H9 (cell line): ENCODE measurements at regions not wholly inside any gene's neighbourhood (a gene's known extent, or its start where the extent isn't known, plus 50 kb on each side); places are given as distances from the start of the nearest gene placed in this dataset.

ENCODE experiments used
- DNase-seq: peaks from one replicate; pipeline ENCODE4 v3.0.0-alpha.2; 2017
- H2AFZ ChIP-seq: one replicate; pipeline ENCODE4 v1.6.1; 2013; ENCODE audit warnings: mild to moderate bottlenecking, low read length, control low read depth, moderate library complexity
- H2AK5ac ChIP-seq: 2 replicates; pipeline ENCODE4 v1.6.1; 2013; ENCODE audit warnings: low read length, control low read depth, mixed read lengths; ENCODE audit not compliant: insufficient read length
- H2BK120ac ChIP-seq: one replicate; pipeline ENCODE4 v1.6.1; 2013; ENCODE audit warnings: low read depth, mild to moderate bottlenecking, low read length, control low read depth, inconsistent platforms; ENCODE audit not compliant: poor library complexity, severe bottlenecking
- H2BK12ac ChIP-seq: 2 replicates; pipeline ENCODE4 v1.6.1; 2013; ENCODE audit warnings: low read length, control low read depth, mixed read lengths, low read depth; ENCODE audit not compliant: insufficient read length
- H2BK15ac ChIP-seq: 2 replicates; pipeline ENCODE4 v1.6.1; 2013; ENCODE audit warnings: low read depth, low read length, control low read depth
- H2BK20ac ChIP-seq: one replicate; pipeline ENCODE4 v1.6.1; 2013; ENCODE audit warnings: low read depth, mild to moderate bottlenecking, low read length, control low read depth, inconsistent platforms; ENCODE audit not compliant: poor library complexity, severe bottlenecking
- H2BK5ac ChIP-seq: 2 replicates; pipeline ENCODE4 v1.6.1; 2013; ENCODE audit warnings: low read length, control low read depth, mixed read lengths; ENCODE audit not compliant: insufficient read length
- H3K14ac ChIP-seq: 2 replicates; pipeline ENCODE4 v1.6.1; 2013; ENCODE audit warnings: low read length, control low read depth; ENCODE audit not compliant: insufficient read depth
- H3K18ac ChIP-seq: 2 replicates; pipeline ENCODE4 v1.6.1; 2013; ENCODE audit warnings: low read depth, mild to moderate bottlenecking, mixed read lengths, low read length, control low read depth; ENCODE audit not compliant: insufficient read length
- H3K23ac ChIP-seq: 2 replicates; pipeline ENCODE4 v1.6.1; 2013; ENCODE audit warnings: low read length, control low read depth, mixed read lengths, low read depth; ENCODE audit not compliant: insufficient read length
- H3K23me2 ChIP-seq: 2 replicates; pipeline ENCODE4 v1.6.1; 2013; ENCODE audit warnings: low read depth, mild to moderate bottlenecking, mixed read lengths, low read length, control low read depth; ENCODE audit not compliant: insufficient read length, poor library complexity, severe bottlenecking
- H3K27ac ChIP-seq: 2 replicates; pipeline ENCODE4 v1.5.1; 2013; ENCODE audit warnings: low read length, control low read depth, mixed read lengths, low read depth; ENCODE audit not compliant: insufficient read length
- H3K27me3 ChIP-seq: 2 replicates; pipeline ENCODE4 v1.6.1; 2013; ENCODE audit warnings: low read length, control low read depth, inconsistent platforms; ENCODE audit not compliant: insufficient read depth
- H3K4ac ChIP-seq: 2 replicates; pipeline ENCODE4 v1.6.1; 2013; ENCODE audit warnings: low read depth, mild to moderate bottlenecking, control low read depth, inconsistent platforms, low read length, moderate library complexity
- H3K4me1 ChIP-seq: 2 replicates; pipeline ENCODE4 v1.6.1; 2013; ENCODE audit warnings: low read length, control low read depth, inconsistent platforms; ENCODE audit not compliant: insufficient read depth
- H3K4me2 ChIP-seq: 2 replicates; pipeline ENCODE4 v1.6.1; 2013; ENCODE audit warnings: low read length, control low read depth, mixed read lengths; ENCODE audit not compliant: insufficient read length, insufficient read depth
- H3K56ac ChIP-seq: 2 replicates; pipeline ENCODE4 v1.6.1; 2013; ENCODE audit warnings: low read depth, mild to moderate bottlenecking, mixed read lengths, low read length, control low read depth; ENCODE audit not compliant: insufficient read length
- H3K79me1 ChIP-seq: 2 replicates; pipeline ENCODE4 v1.6.1; 2013; ENCODE audit warnings: low read depth, mild to moderate bottlenecking, moderate library complexity, low read length, control low read depth, inconsistent platforms; ENCODE audit not compliant: insufficient read depth, poor library complexity, severe bottlenecking
- H3K79me2 ChIP-seq: 2 replicates; pipeline ENCODE4 v1.6.1; 2013; ENCODE audit warnings: low read length, control low read depth, inconsistent platforms; ENCODE audit not compliant: insufficient read depth
- H3K9ac ChIP-seq: 2 replicates; pipeline ENCODE4 v1.6.1; 2013; ENCODE audit warnings: low read length, control low read depth, mixed read lengths; ENCODE audit not compliant: insufficient read length; ENCODE audit errors: extremely low read depth
- H3K9me3 ChIP-seq: one replicate; pipeline ENCODE4 v1.6.1; 2013; ENCODE audit warnings: low read depth, low read length, inconsistent platforms; ENCODE audit not compliant: control insufficient read depth
- H3T11ph ChIP-seq: one replicate; pipeline ENCODE4 v1.6.1; 2013; ENCODE audit warnings: mild to moderate bottlenecking, low read length, control low read depth, inconsistent platforms
- H4K20me1 ChIP-seq: one replicate; pipeline ENCODE4 v1.6.1; 2013; ENCODE audit not compliant: control insufficient read depth, insufficient read length, insufficient read depth
- H4K5ac ChIP-seq: 2 replicates; pipeline ENCODE4 v1.6.1; 2013; ENCODE audit warnings: low read depth, mild to moderate bottlenecking, mixed read lengths, low read length, control low read depth; ENCODE audit not compliant: insufficient read length
- H4K8ac ChIP-seq: replicated peaks from 2 replicates; pipeline ENCODE4 v1.6.1; 2013; ENCODE audit warnings: low read length, control low read depth, mixed read lengths, low read depth; ENCODE audit not compliant: insufficient read length
- H4K91ac ChIP-seq: 2 replicates; pipeline ENCODE4 v1.6.1; 2013; ENCODE audit warnings: low read depth, mild to moderate bottlenecking, moderate library complexity, mixed read lengths, low read length, control low read depth; ENCODE audit not compliant: insufficient read length
- H3K27ac Mint-ChIP-seq, 3 experiments: 2 replicates in 2 of 3; 3 replicates in 1 of 3; pipeline ENCODE4 v1.8.0; 2020 to 2021; ENCODE audit warnings: mixed read lengths in 3 of 3, mild to moderate bottlenecking in 1 of 3, moderate library complexity in 1 of 3
- H3K27me3 Mint-ChIP-seq: 2 replicates; pipeline ENCODE4 v1.8.0; 2021; ENCODE audit warnings: low read depth, mild to moderate bottlenecking, moderate library complexity, mixed read lengths
- H3K36me3 Mint-ChIP-seq, 3 experiments: 2 replicates in 2 of 3; 3 replicates in 1 of 3; pipeline ENCODE4 v1.8.0; 2020 to 2021; ENCODE audit warnings: low read depth in 3 of 3, mixed read lengths in 3 of 3; ENCODE audit not compliant: insufficient read depth in 1 of 3
- H3K4me1 Mint-ChIP-seq, 2 experiments: 2 replicates each; pipeline ENCODE4 v1.8.0; 2020; ENCODE audit warnings: mixed read lengths in 2 of 2
- H3K4me3 Mint-ChIP-seq, 2 experiments: 2 replicates in 1 of 2; 3 replicates in 1 of 2; pipeline ENCODE4 v1.8.0; 2020 to 2021; ENCODE audit warnings: mild to moderate bottlenecking in 2 of 2, mixed read lengths in 2 of 2, moderate library complexity in 1 of 2
- H3K9me3 Mint-ChIP-seq, 2 experiments: 2 replicates in 1 of 2; 3 replicates in 1 of 2; pipeline ENCODE4 v1.8.0; 2020; ENCODE audit warnings: mild to moderate bottlenecking in 2 of 2, mixed read lengths in 2 of 2, moderate library complexity in 1 of 2
- CTCF ChIP-seq: fragments of 200-600 bp; sonication (generic); conservative IDR thresholded peaks from 3 replicates; pipeline ENCODE4 v1.8.0; 2021; ENCODE audit warnings: antibody characterized with exemption, mild to moderate bottlenecking
- WGBS: extraction: QIAGEN DNeasy Blood & Tissue Kit; methylation state at CpG from one replicate; pipeline ENCODE4 v1.1.7; 2013; ENCODE audit warnings: missing lambda C conversion rate, low lambda C conversion rate, mixed read lengths; ENCODE audit not compliant: insufficient read length; ENCODE audit errors: extremely low coverage; 5-methylcytosine and 5-hydroxymethylcytosine counted together

- H3K27me3 ChIP-seq: no peaks in the 10 kb centered on the region
Measured at GRCh38 chr5:24381861-24382489, 262.8 kb downstream of the CDH10 start.

More at GRCh38 chr5:24381861-24382489, 262.8 kb downstream of the CDH10 start:
- H3K27ac ChIP-seq: peak overlapping the region; percentile 88
- H4K20me1 ChIP-seq: no peaks in the 10 kb centered on the region
- peaks cover 16 to 22% of the 10 kb centered on the region in 2 experiments for H3K4me1 Mint-ChIP-seq
- no peak overlapping the region for H2BK20ac ChIP-seq
- WGBS: no CpG with 5 or more reads among the region's 5 CpGs
- no peak overlapping the region for H3K56ac ChIP-seq
- H3K4me3 Mint-ChIP-seq: 0 out of 5 replicates have a peak overlapping the region, but pooled peaks of 1 of the 2 experiments have one; percentile 9
- no peak overlapping the region for H2BK120ac ChIP-seq
- H3K27ac Mint-ChIP-seq: peak overlapping the region in 2 of 3 experiments; percentile 90 to 91; a peak in 4 of 7 replicates
- peaks cover 5% of the 10 kb centered on the region; the same call in 1 of the 2 replicates for H3K4me1 ChIP-seq
- H2BK5ac ChIP-seq: no peak overlapping the region
- H4K8ac ChIP-seq: no peak overlapping the region
- no peak overlapping the region for H3T11ph ChIP-seq
- H3K9me3 ChIP-seq: no peaks in the 10 kb centered on the region
- H3K4ac ChIP-seq: no peak overlapping the region
- no peak for DNase-seq
- no peaks in the 10 kb centered on the region for H3K27me3 Mint-ChIP-seq
- H3K18ac ChIP-seq: no peak overlapping the region
- no peak overlapping the region for H3K9ac ChIP-seq
- no peak for TF ChIP-seq CTCF
- no peak overlapping the region for H3K23ac ChIP-seq
- no peaks in the 10 kb centered on the region for H3K79me2 ChIP-seq
- H2BK12ac ChIP-seq: no peak overlapping the region
- H2AK5ac ChIP-seq: no peak overlapping the region
- no peaks in the 10 kb centered on the region; a peak in 1 of 7 replicates for H3K36me3 Mint-ChIP-seq
- H4K5ac ChIP-seq: no peak overlapping the region
- H3K14ac ChIP-seq: no peak overlapping the region
- no peak overlapping the region for H2BK15ac ChIP-seq
- no peaks in the 10 kb centered on the region for H3K23me2 ChIP-seq
- H4K91ac ChIP-seq: no peak overlapping the region
- H2AFZ ChIP-seq: no peak overlapping the region
- H3K79me1 ChIP-seq: no peaks in the 10 kb centered on the region
- H3K4me2 ChIP-seq: peak overlapping the region; percentile 67
- H3K9me3 Mint-ChIP-seq: peaks cover 0 to 1% of the 10 kb centered on the region in 2 experiments; a peak in 2 of 5 replicates
